ENCODE measurements at regions not wholly inside any gene's neighbourhood (a gene's known extent, or its start where the extent isn't known, plus 50 kb on each side); places are given as distances from the start of the nearest gene placed in this dataset.
"Not testable (repeated sequence)": the region's sequence is repeated elsewhere in the genome, so short reads cannot be mapped to it uniquely, and the experiment has no call there.

GRCh38 chr13:100808330-100809128, 133.9 kb upstream of the TMTC4 start:
- H3K36me3 Mint-ChIP-seq (ENCODE audit: low read depth): no peaks in the 10 kb centered on the region
- no peak overlapping the region for H3K4me3 Mint-ChIP-seq
- H3K9me3 Mint-ChIP-seq: no peaks in the 10 kb centered on the region
- H3K27me3 Mint-ChIP-seq (ENCODE audit: low read depth): peaks cover 20% of the 10 kb centered on the region
- H3K4me1 Mint-ChIP-seq (ENCODE audit: low read depth): no peaks in the 10 kb centered on the region
- H3K27ac Mint-ChIP-seq: no peak overlapping the region

GRCh38 chr13:100803091-100803490, 128.5 kb upstream of the TMTC4 start:
- H3K27ac Mint-ChIP-seq: no peak overlapping the region
- no peaks in the 10 kb centered on the region for H3K36me3 Mint-ChIP-seq (ENCODE audit: low read depth)
- peaks cover 4% of the 10 kb centered on the region for H3K27me3 Mint-ChIP-seq (ENCODE audit: low read depth)
- H3K4me3 Mint-ChIP-seq: no peak overlapping the region
- no peaks in the 10 kb centered on the region for H3K9me3 Mint-ChIP-seq
- H3K4me1 Mint-ChIP-seq (ENCODE audit: low read depth): no peaks in the 10 kb centered on the region

GRCh38 chr13:100800283-100800875, 125.8 kb upstream of the TMTC4 start:
- Mint-ChIP-seq H3K27ac (no peak overlapping the region), H3K36me3 (ENCODE audit: low read depth) (no peaks in the 10 kb centered on the region), H3K4me1 (ENCODE audit: low read depth) (no peaks in the 10 kb centered on the region), H3K9me3 (peaks cover 4% of the 10 kb centered on the region), H3K27me3 (ENCODE audit: low read depth) (no peaks in the 10 kb centered on the region), H3K4me3 (no peak overlapping the region)

GRCh38 chr13:100798739-100799361, 124.3 kb upstream of the TMTC4 start:
- Mint-ChIP-seq H3K9me3 (peaks cover 5% of the 10 kb centered on the region), H3K27me3 (ENCODE audit: low read depth) (no peaks in the 10 kb centered on the region), H3K27ac (no peak overlapping the region), H3K36me3 (ENCODE audit: low read depth) (no peaks in the 10 kb centered on the region), H3K4me1 (ENCODE audit: low read depth) (no peaks in the 10 kb centered on the region), H3K4me3 (no peak overlapping the region)

GRCh38 chr13:100797921-100798320, 123.3 kb upstream of the TMTC4 start:
- no peak overlapping the region for H3K4me3 Mint-ChIP-seq
- H3K27me3 Mint-ChIP-seq (ENCODE audit: low read depth): no peaks in the 10 kb centered on the region
- no peak overlapping the region for H3K27ac Mint-ChIP-seq
- peaks cover 5% of the 10 kb centered on the region for H3K9me3 Mint-ChIP-seq
- no peaks in the 10 kb centered on the region for H3K36me3 Mint-ChIP-seq (ENCODE audit: low read depth)
- H3K4me1 Mint-ChIP-seq (ENCODE audit: low read depth): no peaks in the 10 kb centered on the region

- no peaks in the 10 kb centered on the region for H3K4me1 Mint-ChIP-seq (ENCODE audit: low read depth)
- peaks cover 5% of the 10 kb centered on the region for H3K9me3 Mint-ChIP-seq
- H3K27me3 Mint-ChIP-seq (ENCODE audit: low read depth): no peaks in the 10 kb centered on the region
- no peak overlapping the region for H3K27ac Mint-ChIP-seq
- H3K4me3 Mint-ChIP-seq: no peak overlapping the region
- no peaks in the 10 kb centered on the region for H3K36me3 Mint-ChIP-seq (ENCODE audit: low read depth)
Measured at GRCh38 chr13:100796463-100796862, 121.9 kb upstream of the TMTC4 start.

GRCh38 chr13:100794575-100794974, 120.0 kb upstream of the TMTC4 start:
- H3K4me3 Mint-ChIP-seq: no peak overlapping the region
- no peaks in the 10 kb centered on the region for H3K4me1 Mint-ChIP-seq (ENCODE audit: low read depth)
- no peaks in the 10 kb centered on the region for H3K27me3 Mint-ChIP-seq (ENCODE audit: low read depth)
- no peaks in the 10 kb centered on the region for H3K36me3 Mint-ChIP-seq (ENCODE audit: low read depth)
- no peak overlapping the region for H3K27ac Mint-ChIP-seq
- H3K9me3 Mint-ChIP-seq: peaks cover 5% of the 10 kb centered on the region

GRCh38 chr13:100790405-100790804, 115.8 kb upstream of the TMTC4 start:
- Mint-ChIP-seq H3K27ac (no peak overlapping the region), H3K27me3 (ENCODE audit: low read depth) (peaks cover 4% of the 10 kb centered on the region), H3K4me1 (ENCODE audit: low read depth) (no peaks in the 10 kb centered on the region), H3K9me3 (peaks cover 1% of the 10 kb centered on the region), H3K4me3 (no peak overlapping the region), H3K36me3 (ENCODE audit: low read depth) (no peaks in the 10 kb centered on the region)

- Mint-ChIP-seq H3K27me3 (ENCODE audit: low read depth) (peaks cover 4% of the 10 kb centered on the region), H3K27ac (no peak overlapping the region)
Measured at GRCh38 chr13:100789968-100790367, 115.4 kb upstream of the TMTC4 start.

GRCh38 chr13:100789481-100789880, 114.9 kb upstream of the TMTC4 start:
- Mint-ChIP-seq H3K27ac (no peak overlapping the region), H3K9me3 (no peaks in the 10 kb centered on the region), H3K36me3 (ENCODE audit: low read depth) (no peaks in the 10 kb centered on the region), H3K4me1 (ENCODE audit: low read depth) (no peaks in the 10 kb centered on the region), H3K27me3 (ENCODE audit: low read depth) (peaks cover 4% of the 10 kb centered on the region), H3K4me3 (no peak overlapping the region)

More at GRCh38 chr13:100789968-100790367, 115.4 kb upstream of the TMTC4 start:
- H3K36me3 Mint-ChIP-seq (ENCODE audit: low read depth): no peaks in the 10 kb centered on the region
- no peaks in the 10 kb centered on the region for H3K4me1 Mint-ChIP-seq (ENCODE audit: low read depth)
- no peak overlapping the region for H3K4me3 Mint-ChIP-seq
- H3K9me3 Mint-ChIP-seq: no peaks in the 10 kb centered on the region

GRCh38 chr13:100789025-100789424, 114.4 kb upstream of the TMTC4 start:
- Mint-ChIP-seq H3K36me3 (ENCODE audit: low read depth) (no peaks in the 10 kb centered on the region), H3K27ac (no peak overlapping the region), H3K4me1 (ENCODE audit: low read depth) (no peaks in the 10 kb centered on the region), H3K27me3 (ENCODE audit: low read depth) (peaks cover 4% of the 10 kb centered on the region), H3K4me3 (no peak overlapping the region), H3K9me3 (no peaks in the 10 kb centered on the region)

GRCh38 chr13:100788540-100788939, 113.9 kb upstream of the TMTC4 start:
- no peaks in the 10 kb centered on the region for H3K4me1 Mint-ChIP-seq (ENCODE audit: low read depth)
- no peaks in the 10 kb centered on the region for H3K9me3 Mint-ChIP-seq
- H3K27me3 Mint-ChIP-seq (ENCODE audit: low read depth): peaks cover 4% of the 10 kb centered on the region
- H3K27ac Mint-ChIP-seq: no peak overlapping the region
- no peaks in the 10 kb centered on the region for H3K36me3 Mint-ChIP-seq (ENCODE audit: low read depth)
- H3K4me3 Mint-ChIP-seq: no peak overlapping the region

- H3K27me3 Mint-ChIP-seq (ENCODE audit: low read depth): peaks cover 5% of the 10 kb centered on the region
- H3K4me1 Mint-ChIP-seq (ENCODE audit: low read depth): no peaks in the 10 kb centered on the region
- no peak overlapping the region for H3K27ac Mint-ChIP-seq
- no peaks in the 10 kb centered on the region for H3K36me3 Mint-ChIP-seq (ENCODE audit: low read depth)
- H3K4me3 Mint-ChIP-seq: no peak overlapping the region
- H3K9me3 Mint-ChIP-seq: no peaks in the 10 kb centered on the region
Measured at GRCh38 chr13:100787899-100788298, 113.3 kb upstream of the TMTC4 start.

- H3K4me3 Mint-ChIP-seq; H3K9me3 Mint-ChIP-seq; H3K27me3 Mint-ChIP-seq (ENCODE audit: low read depth); H3K36me3 Mint-ChIP-seq (ENCODE audit: low read depth); H3K27ac Mint-ChIP-seq; H3K4me1 Mint-ChIP-seq (ENCODE audit: low read depth): not testable (repeated sequence)
Measured at GRCh38 chr13:100776686-100777085, 102.1 kb upstream of the TMTC4 start.

All from T-helper 1 cell treated with Interleukin-12 subunit alpha and Interleukin-12 subunit beta and Interleukin-4 antibody, amounts not matched to agents 30 μg/mL and 1 μg/mL, for 36 hours (primary cell).